Sigmoid colon (tissue), 6 donors: ENCODE measurements at regions not wholly inside any gene's neighbourhood (a gene's known extent, or its start where the extent isn't known, plus 50 kb on each side); places are given as distances from the start of the nearest gene placed in this dataset.

Experiments
- DNase-seq: peaks from one replicate; pipeline ENCODE4 v3.0.0-alpha.2; 2019
- H3K27ac ChIP-seq, 4 donors: fragments of 200-600 bp; sonication (generic); one replicate each; pipeline ENCODE4 v1.5.1; 2016 to 2019; ENCODE audit warnings: mild to moderate bottlenecking in 1 of 4
- H3K27me3 ChIP-seq, 3 donors: fragments of 200-600 bp; sonication (generic); one replicate each; pipeline ENCODE4 v1.5.1; 2019; ENCODE audit warnings: mild to moderate bottlenecking in 1 of 3
- H3K36me3 ChIP-seq, 4 donors: fragments of 200-600 bp; sonication (generic); one replicate each; pipeline ENCODE4 v1.5.1; 2016 to 2019
- H3K4me1 ChIP-seq, 4 donors: fragments of 200-600 bp; sonication (generic); one replicate each; pipeline ENCODE4 v1.5.1; 2017 to 2019
- H3K4me3 ChIP-seq, 4 donors: fragments of 200-600 bp; sonication (generic); one replicate each; pipeline ENCODE4 v1.5.1; 2017 to 2019; ENCODE audit warnings: mild to moderate bottlenecking in 2 of 4, moderate library complexity in 1 of 4
- H3K9me3 ChIP-seq, 4 donors: fragments of 200-600 bp in 3 of 4; sonication (generic) in 3 of 4; one replicate each; pipeline versions ENCODE4 v1.5.1 to v1.6.1; 2013 to 2019
- EP300 ChIP-seq, 4 donors: sonication (generic); formaldehyde crosslinking; IDR thresholded peaks; one replicate each; pipeline ENCODE4 v1.6.1; 2017; ENCODE audit warnings: antibody characterized with exemption in 4 of 4
- POLR2A ChIP-seq, 2 donors: fragments of 450-650 bp; IDR thresholded peaks; one replicate each; pipeline ENCODE4 v1.6.1; 2016; ENCODE audit warnings: antibody characterized with exemption in 2 of 2, mild to moderate bottlenecking in 2 of 2, moderate library complexity in 2 of 2
- POLR2AphosphoS5 ChIP-seq, 4 donors: sonication (generic); formaldehyde crosslinking; IDR thresholded peaks; one replicate each; pipeline ENCODE4 v1.6.1; 2017; ENCODE audit warnings: antibody characterized with exemption in 4 of 4
- WGBS, 2 donors: extraction: QIAGEN DNeasy Blood & Tissue Kit; methylation state at CpG; one replicate each; pipeline ENCODE4 v1.1.7; 2013; 5-methylcytosine and 5-hydroxymethylcytosine counted together
- intact Hi-C: fragments of 100-400 bp; cut with DNase I; formaldehyde crosslinking; loops from one replicate; pipeline ENCODE4 v1.15.1; 2023
- TF ChIP-seq, protein P1 (sequence below), 4 experiments: fragments of 450-650 bp in 3 of 4; fragments of 200-600 bp in 1 of 4; IDR thresholded peaks; one replicate each; pipeline ENCODE4 v1.5.1; 2016 to 2019; ENCODE audit warnings: antibody characterized with exemption in 4 of 4, mild to moderate bottlenecking in 3 of 4, moderate library complexity in 2 of 4
- donor health status: healthy with polysubstance abuse.
- donor health status: healthy.

DNA sequence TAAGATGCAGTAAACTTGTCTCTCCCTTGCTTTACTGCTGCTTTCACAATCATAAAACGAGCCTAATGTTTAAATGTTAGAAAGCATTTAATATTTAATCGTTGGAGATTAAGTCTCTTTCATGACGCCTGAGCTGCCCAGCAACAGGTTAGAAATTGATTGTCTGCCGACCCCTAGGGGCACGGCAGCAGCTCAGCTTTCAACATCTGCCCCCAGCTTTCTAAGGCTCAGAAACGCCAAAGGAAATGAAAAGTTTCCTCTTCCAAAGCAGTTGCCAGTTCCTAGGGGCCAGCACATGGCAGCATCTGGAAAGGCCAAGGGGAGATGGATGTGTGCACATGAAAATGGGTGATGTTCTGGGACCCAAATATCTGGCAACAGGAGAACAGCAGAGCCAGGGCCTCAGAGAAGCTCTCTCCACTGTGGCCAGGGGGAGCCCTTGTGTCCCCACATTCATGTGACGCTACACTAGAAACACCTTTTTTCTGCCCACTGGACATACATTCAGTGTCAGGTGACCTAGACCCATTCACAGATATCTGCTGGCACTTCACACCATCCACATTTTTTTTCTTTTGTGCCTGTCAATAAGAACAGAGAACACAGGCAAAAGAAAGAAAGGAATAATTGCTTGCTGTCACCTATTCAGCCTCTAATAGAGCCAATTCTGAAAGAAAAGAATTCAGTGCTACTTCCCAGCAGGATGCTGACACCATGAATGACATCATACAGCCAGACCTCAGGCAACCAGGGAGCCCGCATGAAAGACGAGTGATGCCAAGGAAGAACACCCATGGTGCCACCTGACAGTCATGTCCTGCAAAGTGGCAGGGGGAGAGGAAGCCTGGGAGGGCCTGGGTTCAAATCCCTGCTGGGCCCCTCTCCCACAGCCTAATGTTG, 205.0 kb upstream of the TAS2R1 start:
- Histone ChIP-seq H3K27me3 (no peaks in the 10 kb centered on the region), H3K9me3 (no peaks in the 10 kb centered on the region), H3K4me3 (no peak overlapping the region), H3K36me3 (no peaks in the 10 kb centered on the region), H3K27ac (no peak overlapping the region), H3K4me1 (no peaks in the 10 kb centered on the region)
- DNase-seq: no peak
- 41 to 42% methylated on average over 9 of the region's 9 CpGs for WGBS, 2 donors
- TF ChIP-seq POLR2AphosphoS5 (IDR thresholded peaks at IDR 0.05): no peak
- TF ChIP-seq, protein P1, sequence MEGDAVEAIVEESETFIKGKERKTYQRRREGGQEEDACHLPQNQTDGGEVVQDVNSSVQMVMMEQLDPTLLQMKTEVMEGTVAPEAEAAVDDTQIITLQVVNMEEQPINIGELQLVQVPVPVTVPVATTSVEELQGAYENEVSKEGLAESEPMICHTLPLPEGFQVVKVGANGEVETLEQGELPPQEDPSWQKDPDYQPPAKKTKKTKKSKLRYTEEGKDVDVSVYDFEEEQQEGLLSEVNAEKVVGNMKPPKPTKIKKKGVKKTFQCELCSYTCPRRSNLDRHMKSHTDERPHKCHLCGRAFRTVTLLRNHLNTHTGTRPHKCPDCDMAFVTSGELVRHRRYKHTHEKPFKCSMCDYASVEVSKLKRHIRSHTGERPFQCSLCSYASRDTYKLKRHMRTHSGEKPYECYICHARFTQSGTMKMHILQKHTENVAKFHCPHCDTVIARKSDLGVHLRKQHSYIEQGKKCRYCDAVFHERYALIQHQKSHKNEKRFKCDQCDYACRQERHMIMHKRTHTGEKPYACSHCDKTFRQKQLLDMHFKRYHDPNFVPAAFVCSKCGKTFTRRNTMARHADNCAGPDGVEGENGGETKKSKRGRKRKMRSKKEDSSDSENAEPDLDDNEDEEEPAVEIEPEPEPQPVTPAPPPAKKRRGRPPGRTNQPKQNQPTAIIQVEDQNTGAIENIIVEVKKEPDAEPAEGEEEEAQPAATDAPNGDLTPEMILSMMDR (IDR thresholded peaks at IDR 0.05): no peak
- TF ChIP-seq POLR2A (IDR thresholded peaks at IDR 0.05): no peak
- no peak for TF ChIP-seq EP300 (IDR thresholded peaks at IDR 0.05)
- intact Hi-C loops: no loop called here

DNA sequence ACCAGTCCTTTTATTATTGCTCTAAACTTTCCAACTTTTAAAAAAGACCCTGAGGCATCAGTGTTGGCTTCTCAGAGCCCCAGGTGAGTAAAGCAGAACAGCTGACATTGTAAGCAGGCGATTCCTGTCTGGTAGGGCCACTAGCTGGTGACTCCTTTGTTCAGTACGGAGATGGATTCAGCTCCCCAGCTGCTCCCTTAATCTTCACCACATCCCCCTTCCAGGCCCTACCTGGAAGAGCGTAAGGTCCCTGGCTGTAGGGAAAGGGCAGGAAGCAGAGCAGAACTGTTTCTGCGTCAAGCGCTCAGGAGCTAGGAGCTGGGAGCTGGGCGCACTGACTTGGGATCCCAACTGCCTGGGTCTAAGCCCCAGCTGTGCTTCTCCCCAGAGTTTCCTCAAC, 203.7 kb upstream of the TAS2R1 start:
- intact Hi-C loops: no loop called here
- no peaks in the 10 kb centered on the region for H3K36me3 ChIP-seq
- TF ChIP-seq EP300 (IDR thresholded peaks at IDR 0.05) (no peak), POLR2AphosphoS5 (IDR thresholded peaks at IDR 0.05) (no peak), POLR2A (IDR thresholded peaks at IDR 0.05) (no peak)
- TF ChIP-seq, protein P1 (IDR thresholded peaks at IDR 0.05): no peak
- no peak overlapping the region for H3K4me3 ChIP-seq
- no peaks in the 10 kb centered on the region for H3K9me3 ChIP-seq
- no peak for DNase-seq
- no peak overlapping the region for H3K27ac ChIP-seq
- no peaks in the 10 kb centered on the region for H3K4me1 ChIP-seq
- 62 to 86% methylated on average over 6 of the region's 6 CpGs for WGBS, 2 donors
- no peaks in the 10 kb centered on the region for H3K27me3 ChIP-seq

DNA sequence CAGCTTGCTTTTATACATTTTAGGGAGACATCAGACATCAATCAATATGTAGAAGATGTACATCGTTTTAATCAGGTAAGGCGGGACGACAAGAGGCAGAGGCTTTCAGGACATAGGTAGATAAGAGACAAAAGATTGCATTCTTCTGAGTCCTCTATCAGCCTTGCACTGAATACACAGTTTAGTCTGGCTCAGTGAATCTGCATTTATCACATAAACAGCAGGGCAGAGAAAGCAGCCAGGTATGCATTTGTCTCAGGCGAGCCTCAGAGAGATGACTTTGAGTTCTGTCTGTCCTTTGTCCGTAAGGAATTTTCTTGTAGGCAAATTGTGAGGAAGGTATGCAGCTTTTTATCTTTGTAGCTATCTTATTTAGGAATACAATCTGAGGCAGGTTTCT, 202.8 kb upstream of the TAS2R1 start:
- DNase-seq: no peak
- Histone ChIP-seq H3K4me3 (no peak overlapping the region), H3K27me3 (no peaks in the 10 kb centered on the region), H3K4me1 (no peaks in the 10 kb centered on the region), H3K36me3 (no peaks in the 10 kb centered on the region), H3K9me3 (no peaks in the 10 kb centered on the region), H3K27ac (no peak overlapping the region)
- TF ChIP-seq POLR2A (IDR thresholded peaks at IDR 0.05): no peak
- TF ChIP-seq, protein P1 (IDR thresholded peaks at IDR 0.05): no peak
- no peak for TF ChIP-seq EP300 (IDR thresholded peaks at IDR 0.05)
- no peak for TF ChIP-seq POLR2AphosphoS5 (IDR thresholded peaks at IDR 0.05)
- WGBS, 2 donors: 53 to 68% methylated on average over 5 of the region's 5 CpGs
- intact Hi-C loops: no loop called here

DNA sequence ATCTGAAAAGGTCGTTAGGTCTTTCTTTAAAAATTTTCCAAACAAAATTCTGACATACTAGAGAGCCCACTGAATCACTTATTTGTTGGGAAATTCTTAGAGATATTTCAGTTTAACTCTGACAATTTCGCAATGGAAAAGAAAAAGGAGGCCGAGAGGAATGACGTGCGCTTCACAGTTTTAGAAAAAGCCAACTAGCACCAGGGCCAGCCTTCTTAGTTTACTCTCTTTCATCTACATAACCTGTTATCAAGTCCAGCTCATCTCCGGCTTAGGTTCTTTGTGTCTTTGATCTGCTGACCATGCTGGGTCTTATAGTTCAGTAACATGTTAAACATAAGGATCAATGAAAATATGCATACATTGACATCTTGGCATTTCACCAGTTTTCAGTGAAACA, 201.7 kb upstream of the TAS2R1 start:
- H3K4me1 ChIP-seq: no peaks in the 10 kb centered on the region
- no peak overlapping the region for H3K27ac ChIP-seq
- no peaks in the 10 kb centered on the region for H3K36me3 ChIP-seq
- H3K9me3 ChIP-seq: no peaks in the 10 kb centered on the region
- no peaks in the 10 kb centered on the region for H3K27me3 ChIP-seq
- no peak for DNase-seq
- H3K4me3 ChIP-seq: no peak overlapping the region
- intact Hi-C loops: no loop called here
- 69 to 93% methylated on average over 6 of the region's 6 CpGs for WGBS, 2 donors
- no peak for TF ChIP-seq POLR2A (IDR thresholded peaks at IDR 0.05)
- TF ChIP-seq POLR2AphosphoS5 (IDR thresholded peaks at IDR 0.05): no peak
- no peak for TF ChIP-seq EP300 (IDR thresholded peaks at IDR 0.05)
- TF ChIP-seq, protein P1 (IDR thresholded peaks at IDR 0.05): no peak
